ENCODE measurements at regions not wholly inside any gene's neighbourhood (a gene's known extent, or its start where the extent isn't known, plus 50 kb on each side); places are given as distances from the start of the nearest gene placed in this dataset.

GRCh38 chr2:57740891-57741290, 305.7 kb upstream of the VRK2 start:
- no peak for DNase-seq

- no peak for DNase-seq
Observed at GRCh38 chr2:57753636-57754035, 293.0 kb upstream of the VRK2 start.

- no peak for DNase-seq
Observed at GRCh38 chr2:57758686-57759085, 287.9 kb upstream of the VRK2 start.

DNA sequence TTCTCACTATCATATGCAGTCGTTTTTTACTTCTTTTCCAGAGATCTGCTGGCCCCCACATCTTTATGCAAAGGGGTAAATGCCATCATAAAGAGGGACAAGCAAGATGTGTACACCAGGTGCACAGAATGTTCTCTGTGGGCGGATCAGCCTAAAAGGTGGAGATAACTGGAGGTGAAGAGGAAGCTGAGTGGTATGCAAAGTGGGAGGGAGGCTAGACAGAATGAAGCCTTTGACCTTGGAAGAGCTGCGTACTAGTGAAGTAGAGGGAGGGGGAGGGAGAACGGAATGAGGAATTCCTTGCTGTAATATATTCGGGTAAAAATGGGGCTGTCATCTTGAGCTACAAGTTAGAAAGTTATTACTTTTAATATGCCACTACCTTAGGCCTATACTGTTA, 287.5 kb upstream of the VRK2 start:
- DNase-seq = no peak

- DNase-seq = peak; percentile 5 to 61
Observed at GRCh38 chr2:57759822-57760300, 286.7 kb upstream of the VRK2 start.

- no peak for DNase-seq
Observed at GRCh38 chr2:57760381-57760801, 286.2 kb upstream of the VRK2 start.

GRCh38 chr2:57776916-57777315, 269.7 kb upstream of the VRK2 start:
- DNase-seq = no peak

- no peak for DNase-seq
Observed at GRCh38 chr2:57782587-57782986, 264.0 kb upstream of the VRK2 start.

GRCh38 chr2:57793310-57793709, 253.3 kb upstream of the VRK2 start:
- no peak for DNase-seq

DNA sequence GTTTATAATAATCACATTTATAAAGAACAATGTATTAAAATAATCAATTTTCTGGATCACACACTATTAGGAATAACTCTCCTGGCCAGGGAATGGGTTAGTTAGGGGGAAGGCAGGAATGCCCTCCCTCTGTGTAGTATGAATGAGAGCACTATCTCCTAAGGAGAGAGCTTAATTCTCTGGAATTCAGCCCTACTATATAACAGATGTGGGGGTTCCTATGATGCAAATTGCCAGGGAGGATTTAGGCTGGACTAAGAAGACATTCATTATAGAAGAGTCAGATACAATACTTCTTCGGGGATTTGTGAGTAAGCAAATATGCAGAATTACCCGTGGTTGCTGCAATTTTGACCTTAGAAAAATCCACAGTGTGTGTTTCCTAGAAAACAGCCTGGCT, 250.1 kb upstream of the VRK2 start:
- DNase-seq = no peak

- no peak for DNase-seq
Observed at GRCh38 chr2:57798346-57798745, 248.3 kb upstream of the VRK2 start.

DNA sequence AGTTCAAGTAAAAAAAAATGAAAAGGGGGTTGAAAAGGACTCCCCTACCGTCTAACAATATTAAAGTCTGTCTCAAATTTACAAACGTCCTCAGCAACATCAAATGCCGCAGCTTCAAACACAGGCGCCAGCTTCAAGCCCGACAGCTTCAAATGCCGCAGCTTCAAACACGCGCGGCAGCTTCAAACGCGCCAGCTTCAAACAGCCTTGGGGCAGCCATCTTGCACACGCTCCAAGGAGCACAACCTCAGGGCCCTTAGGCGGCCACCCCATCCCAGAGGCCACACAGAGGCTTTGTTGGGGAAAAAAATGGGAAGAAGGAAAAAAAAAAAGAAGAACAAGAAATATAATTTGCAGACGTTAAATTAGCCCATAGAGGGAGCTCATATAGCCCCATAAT, 244.4 kb upstream of the VRK2 start:
- no peak for DNase-seq

- DNase-seq = no peak
Observed at GRCh38 chr2:57804971-57805370, 241.6 kb upstream of the VRK2 start.

GRCh38 chr2:57806449-57806968, 240.1 kb upstream of the VRK2 start:
- DNase-seq = no peak

DNA sequence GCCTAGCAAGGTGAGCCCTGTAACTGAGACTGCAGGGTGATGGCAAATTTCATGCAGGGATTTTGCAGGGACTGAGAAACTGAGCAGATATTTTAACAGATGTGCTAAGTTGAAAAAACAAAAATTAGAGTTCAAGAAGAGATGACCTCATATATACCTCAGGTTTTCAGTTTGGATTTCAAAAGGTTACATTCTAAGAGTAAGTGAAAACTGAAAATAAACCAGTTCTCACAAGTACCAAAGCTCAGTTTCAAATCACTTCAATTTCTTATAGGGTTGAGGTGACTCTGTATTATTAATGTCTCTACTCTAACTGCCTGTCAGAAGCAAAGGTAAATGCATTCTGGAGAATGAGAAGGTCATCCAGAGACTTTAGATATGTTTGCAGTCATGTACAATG, 237.4 kb upstream of the VRK2 start:
- no peak for DNase-seq

DNA sequence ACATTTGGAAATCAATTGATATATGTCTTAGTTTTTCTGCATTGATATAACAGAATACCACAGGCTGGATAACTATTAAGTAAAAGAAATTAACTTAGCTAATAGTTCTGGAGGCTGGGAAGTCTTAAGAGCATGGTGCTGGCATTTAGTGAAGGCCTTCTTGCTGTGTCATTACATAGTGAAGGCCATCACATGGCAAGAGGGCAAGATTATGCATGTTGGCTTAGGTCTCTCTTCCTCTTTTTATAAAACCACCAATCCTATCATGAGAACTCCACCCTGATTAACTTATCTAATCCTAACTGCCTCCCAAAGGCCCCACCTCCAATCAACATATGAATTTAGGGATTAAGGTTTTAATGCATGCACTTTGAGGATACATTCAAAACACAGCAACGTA, 225.5 kb upstream of the VRK2 start:
- DNase-seq = no peak

DNA sequence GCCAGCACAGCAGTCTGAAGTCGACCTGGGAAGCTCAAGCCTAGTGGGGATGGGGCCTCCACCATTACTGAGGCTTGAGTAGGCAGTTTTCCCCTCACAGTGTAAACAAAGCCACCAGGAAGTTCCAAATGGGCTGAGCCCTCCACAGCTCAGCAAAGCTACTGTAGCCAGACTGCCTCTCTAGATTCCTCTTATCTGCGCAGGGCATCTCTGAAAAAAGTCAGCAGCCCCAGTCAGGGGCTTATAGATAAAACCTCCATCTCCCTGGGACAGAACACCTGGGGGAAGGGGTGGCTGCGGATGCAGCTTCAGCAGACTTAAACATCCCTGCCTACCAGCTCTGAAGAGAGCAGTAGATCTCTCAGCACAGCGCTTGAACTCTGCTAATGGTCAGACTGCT, 218.4 kb upstream of the VRK2 start:
- DNase-seq = no peak

- DNase-seq = no peak
Observed at GRCh38 chr2:57834666-57835065, 211.9 kb upstream of the VRK2 start.

DNA sequence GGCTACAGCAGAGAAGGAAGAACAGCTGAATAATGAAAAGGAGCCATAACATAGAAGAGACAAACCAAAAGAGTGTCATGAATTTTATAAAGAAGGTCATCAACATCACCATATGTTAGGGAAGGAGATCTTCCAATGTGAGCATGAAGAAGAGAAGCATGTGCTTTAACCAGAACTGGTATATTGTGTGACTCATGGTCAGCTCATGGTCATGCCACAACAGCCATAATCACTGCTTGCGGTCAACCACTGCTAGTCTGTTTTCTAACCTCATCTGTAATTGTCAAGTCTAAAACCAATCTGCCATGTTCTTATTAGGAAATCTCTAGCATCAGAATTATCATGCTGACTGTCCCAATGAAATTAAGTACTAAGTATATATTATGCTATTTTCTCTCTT, 204.1 kb upstream of the VRK2 start:
- no peak for DNase-seq

DNA sequence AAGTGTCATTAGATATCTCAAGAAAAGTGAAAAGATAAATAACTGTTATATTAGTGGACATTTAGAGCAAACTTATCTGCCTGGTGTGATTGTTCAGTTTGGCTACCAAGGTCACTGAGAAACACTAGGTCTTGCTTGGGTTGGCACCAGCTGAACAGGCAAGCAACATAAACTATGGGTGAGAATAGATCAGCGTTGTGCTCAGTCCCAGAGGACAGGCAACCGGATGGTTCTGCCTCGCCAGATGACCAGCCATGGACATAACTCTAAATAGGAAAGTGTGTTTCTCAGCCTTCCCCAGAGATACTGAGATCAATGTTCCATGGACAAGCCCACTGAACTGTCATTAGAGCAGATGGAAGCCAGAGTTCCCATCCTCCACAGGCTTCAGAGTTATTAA, 203.4 kb upstream of the VRK2 start:
- no peak for DNase-seq

DNA sequence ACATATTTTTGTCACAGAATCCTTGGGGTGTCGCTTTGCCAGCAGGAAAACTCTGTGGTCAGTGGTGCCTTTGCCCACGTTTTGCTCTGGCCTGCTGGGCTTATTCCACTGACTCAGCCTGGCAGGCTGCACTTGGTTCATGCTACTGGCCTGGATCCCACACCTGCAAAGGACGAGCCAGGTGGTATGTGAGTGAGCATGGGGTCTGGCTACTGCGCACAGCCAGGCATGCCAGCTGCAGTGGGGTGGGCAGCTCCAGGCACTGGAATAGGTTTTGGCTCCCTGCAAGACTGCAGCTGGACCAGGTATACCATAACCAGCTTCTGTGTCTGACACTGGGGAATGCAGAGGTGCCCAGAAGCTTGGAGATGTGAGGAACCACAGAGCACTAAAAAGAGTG, 197.9 kb upstream of the VRK2 start:
- DNase-seq = no peak

- no peak for DNase-seq
Observed at GRCh38 chr2:57849843-57850242, 196.8 kb upstream of the VRK2 start.

GRCh38 chr2:57850415-57851130, 196.0 kb upstream of the VRK2 start:
- DNase-seq = no peak

DNA sequence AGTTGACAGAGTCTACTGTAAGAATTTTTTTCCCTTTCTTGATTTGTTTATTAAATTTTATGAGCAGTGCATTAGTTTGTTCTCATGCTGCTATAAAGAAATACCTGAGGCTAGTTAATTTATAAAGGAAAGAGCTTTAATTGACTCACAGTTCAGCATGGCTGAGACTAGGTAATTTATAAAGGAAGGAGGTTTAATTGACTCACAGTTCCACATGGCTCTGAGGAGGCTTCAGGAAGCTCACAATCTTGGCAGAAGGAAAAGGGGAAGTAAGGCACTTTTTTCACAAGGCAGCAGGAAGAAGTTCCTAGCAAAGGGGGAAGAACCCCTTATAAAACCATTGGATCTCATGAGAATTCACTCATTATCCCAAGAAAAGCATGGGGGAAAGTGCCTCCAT, 191.4 kb upstream of the VRK2 start:
- DNase-seq = no peak

DNA sequence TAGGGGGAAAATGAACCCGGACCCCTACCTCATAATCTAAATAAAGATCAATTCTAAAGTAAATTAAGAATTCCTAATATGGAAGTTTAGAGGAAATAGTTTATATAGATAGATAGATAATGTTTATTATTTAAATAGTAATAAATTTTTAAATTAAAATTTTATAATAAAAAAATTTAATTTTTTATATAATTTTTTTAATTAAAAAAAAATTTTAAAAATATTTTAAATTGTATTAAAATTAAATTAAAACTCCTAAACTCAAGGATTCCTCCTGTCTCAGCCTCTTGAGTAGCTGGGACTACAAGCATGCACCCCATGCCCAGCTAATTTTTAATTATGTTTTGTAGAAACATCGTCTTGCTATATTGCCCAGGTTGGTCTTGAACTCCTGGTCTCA, 186.9 kb upstream of the VRK2 start:
- DNase-seq = no peak

All from SW 1271 (cell line).